HT-29 (cell line): ENCODE measurements at regions not wholly inside any gene's neighbourhood (a gene's known extent, or its start where the extent isn't known, plus 50 kb on each side); places are given as distances from the start of the nearest gene placed in this dataset. TPM values are rescaled to one million over a fixed set of nuclear protein-coding genes. Genes with fewer than 3 reads are reported as not detected.
"Not testable (repeated sequence)": the region's sequence is repeated elsewhere in the genome, so short reads cannot be mapped to it uniquely, and the experiment has no call there.

ENCODE experiments used
- DNase-seq: peaks from one replicate; pipeline ENCODE4 v3.0.0-alpha.2; 2015; ENCODE audit warnings: low spot score
- small RNA-seq: library from RNA; depleted of rRNA; stranded (forward); fragments of <200 nt; gene quantifications from one replicate; pipeline ENCODE3, GENCODE V24; 2014

- not testable (repeated sequence) for DNase-seq
Observed at GRCh38 chr2:94737145-94737544, 134.1 kb upstream of the TEKT4 start.

- DNase-seq, result not testable (repeated sequence)
Observed at GRCh38 chr2:94737736-94738342, 133.4 kb upstream of the TEKT4 start.

GRCh38 chr2:94753466-94753998 lies 117.7 kb upstream of the TEKT4 start:
- DNase-seq, result no peak

DNA sequence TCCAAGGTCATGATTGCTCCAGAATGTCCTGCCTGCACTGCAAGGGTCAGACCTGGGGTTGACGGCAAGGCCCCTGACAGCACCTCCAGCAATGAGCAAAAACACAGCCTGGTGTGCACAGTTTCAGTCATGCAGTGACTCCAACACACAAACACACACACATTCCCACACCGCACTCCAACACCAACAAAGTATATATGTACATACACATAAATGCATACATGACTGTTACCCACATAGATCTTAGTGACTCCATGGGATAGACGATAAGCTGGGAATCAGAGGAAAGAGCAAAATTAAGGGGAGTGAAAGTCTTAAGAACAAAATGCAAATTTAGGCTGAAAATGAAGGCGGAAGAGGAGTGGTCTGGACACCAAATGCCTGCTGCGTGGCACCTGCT lies 112.7 kb upstream of the TEKT4 start:
- no peak for DNase-seq

DNA sequence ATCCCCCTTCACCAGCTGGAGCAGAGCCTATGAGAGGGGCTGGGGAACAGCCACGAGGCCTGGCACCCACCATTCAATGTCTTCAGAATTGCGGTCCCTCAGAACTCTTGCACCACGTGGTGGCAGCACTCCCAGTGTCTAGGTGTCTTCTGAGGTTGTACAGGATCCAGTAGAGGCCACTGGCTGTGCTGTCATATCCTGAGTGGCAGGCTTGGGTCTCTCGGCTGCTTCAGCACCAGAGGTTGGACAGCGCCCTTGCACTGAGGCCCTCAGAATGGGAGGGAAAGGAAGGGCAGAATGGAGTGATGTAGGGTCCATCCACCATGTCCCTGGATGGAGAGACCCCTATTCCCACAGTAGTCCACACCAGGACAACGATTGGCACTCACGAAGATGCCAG lies 112.0 kb upstream of the TEKT4 start:
- peak; percentile 60 for DNase-seq

DNA sequence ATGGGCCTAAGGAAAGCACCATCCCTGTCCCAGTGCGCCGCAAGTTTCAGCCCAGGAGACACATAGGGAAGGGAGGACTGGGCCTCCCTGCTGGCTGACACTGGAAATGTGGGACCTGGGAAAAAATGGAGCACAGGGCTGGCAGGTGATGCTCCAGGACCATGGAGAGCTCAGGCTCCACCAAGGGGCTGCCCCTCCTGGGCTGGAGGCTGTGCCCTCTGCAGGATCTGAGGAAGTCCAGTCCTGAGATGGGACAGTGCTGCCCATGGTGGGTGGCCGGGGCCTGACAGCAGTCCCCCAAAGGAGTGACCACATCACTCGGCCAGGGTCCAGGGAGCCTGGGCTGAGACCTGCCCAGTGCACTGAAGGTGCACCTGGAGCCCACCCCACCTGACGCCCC lies 108.6 kb upstream of the TEKT4 start:
- peak; percentile 21 for DNase-seq

DNA sequence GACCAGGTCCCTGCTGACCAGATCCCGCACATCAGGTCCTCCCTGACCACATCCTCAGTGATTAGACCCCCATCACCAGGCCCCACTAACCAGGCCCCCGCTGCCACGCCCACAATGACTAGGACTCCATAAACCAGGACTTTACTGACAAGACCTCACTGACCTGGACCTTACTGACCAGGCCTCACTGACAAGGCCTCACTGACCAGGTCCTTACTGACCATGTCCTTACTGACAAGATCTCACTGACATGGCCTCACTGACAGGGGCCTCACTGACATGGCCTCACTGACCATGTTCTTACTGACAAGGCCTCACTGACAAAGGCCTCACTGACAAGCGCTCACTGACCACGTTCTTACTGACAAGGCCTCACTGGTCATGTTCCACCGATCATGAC lies 107.9 kb upstream of the TEKT4 start:
- DNase-seq, result no peak

GRCh38 chr2:94764331-94764730 lies 106.9 kb upstream of the TEKT4 start:
- not testable (repeated sequence) for DNase-seq

- no peak for DNase-seq
Observed at GRCh38 chr2:94767336-94767735, 103.9 kb upstream of the TEKT4 start.

- DNase-seq, result no peak
Observed at GRCh38 chr2:94769733-94770132, 101.5 kb upstream of the TEKT4 start.

GRCh38 chr2:94774851-94775250 lies 96.4 kb upstream of the TEKT4 start:
- no peak for DNase-seq

DNA sequence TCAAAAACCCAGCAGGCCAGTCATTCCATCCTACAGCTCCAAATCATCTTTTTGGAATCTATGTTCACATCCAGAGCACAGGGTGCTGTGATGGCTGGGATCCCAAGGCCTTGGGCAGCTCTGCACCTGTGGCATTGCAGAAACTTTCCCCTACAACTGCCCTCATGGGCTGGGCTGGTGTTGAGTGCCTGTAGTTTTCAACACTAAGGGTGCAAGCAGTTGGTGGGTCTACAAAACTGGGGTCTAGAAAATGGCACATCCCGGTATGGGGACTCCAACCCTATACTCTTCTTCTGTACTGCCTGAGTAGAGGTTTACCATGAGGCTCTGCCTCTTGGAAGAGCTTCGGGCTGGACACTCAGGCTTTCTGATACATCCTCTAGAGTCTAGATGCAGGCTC lies 95.2 kb upstream of the TEKT4 start:
- no peak for DNase-seq

DNA sequence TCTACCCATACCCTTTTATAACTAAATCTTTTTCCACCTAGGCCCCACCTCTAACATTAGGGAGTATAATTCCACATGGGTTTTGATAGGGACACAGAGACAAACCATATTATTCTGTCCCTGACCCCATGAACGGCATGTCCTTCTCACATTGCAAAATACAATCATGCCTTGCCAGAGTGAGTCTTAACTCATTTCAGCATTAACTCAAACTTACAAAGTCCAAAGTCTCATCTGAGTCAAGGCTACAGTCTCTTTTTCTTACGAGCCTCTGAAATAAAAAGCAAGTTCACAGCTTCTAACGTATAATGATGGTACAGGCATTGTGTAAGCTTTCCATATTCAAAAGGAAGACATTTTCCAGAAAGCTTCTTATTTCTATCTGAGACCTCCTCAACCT lies 86.1 kb upstream of the TEKT4 start:
- DNase-seq, result not testable (repeated sequence)

DNA sequence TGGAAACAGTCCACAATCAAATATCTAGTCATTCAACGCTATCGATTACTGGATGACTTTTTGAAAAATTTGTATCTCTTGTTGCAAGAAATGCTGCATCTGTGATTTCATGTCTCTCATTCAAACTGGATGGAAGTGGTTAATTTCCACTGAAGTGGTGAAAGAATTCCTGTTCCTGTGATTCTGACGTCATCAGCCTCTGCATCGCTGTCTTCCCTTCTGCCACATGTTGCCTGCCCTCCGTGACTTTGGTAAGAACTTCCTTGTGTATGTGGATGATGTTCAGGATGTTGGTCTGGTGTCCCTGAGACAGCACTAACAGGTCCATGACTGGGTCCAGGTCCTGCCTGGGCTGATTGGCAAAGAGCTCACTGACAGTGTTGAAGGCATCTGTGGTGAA lies 84.8 kb upstream of the TEKT4 start:
- DNase-seq, result not testable (repeated sequence)

DNA sequence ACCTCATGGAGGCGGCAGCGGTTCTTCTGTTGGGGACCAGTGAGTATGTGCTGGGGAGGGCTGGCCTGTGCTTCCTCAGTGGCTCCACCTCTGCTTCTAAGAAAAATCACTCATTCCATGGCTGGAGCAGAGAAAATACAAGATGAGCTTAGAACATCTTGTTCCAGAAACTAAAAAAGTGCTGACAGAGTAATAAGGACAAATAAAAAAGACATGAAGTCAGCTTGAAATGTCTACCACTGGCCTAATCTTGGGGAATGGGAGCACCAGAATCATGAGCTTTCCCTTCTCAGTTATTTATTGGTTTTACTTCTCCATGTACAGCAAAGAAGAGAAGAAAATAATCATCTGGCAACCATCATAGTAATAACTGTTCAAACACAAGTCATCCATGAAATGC lies 81.1 kb upstream of the TEKT4 start:
- not testable (repeated sequence) for DNase-seq

- peak; percentile 16 for DNase-seq
Observed at GRCh38 chr2:94797235-94797634, 74.0 kb upstream of the TEKT4 start.

Small RNA genes lying in the stretch of these regions (small RNA-seq; reads per million reads assigned to genes)
- not detected for gene CNN2P11
